ENCODE measurements at regions not wholly inside any gene's neighbourhood (a gene's known extent, or its start where the extent isn't known, plus 50 kb on each side); places are given as distances from the start of the nearest gene placed in this dataset.

DNA sequence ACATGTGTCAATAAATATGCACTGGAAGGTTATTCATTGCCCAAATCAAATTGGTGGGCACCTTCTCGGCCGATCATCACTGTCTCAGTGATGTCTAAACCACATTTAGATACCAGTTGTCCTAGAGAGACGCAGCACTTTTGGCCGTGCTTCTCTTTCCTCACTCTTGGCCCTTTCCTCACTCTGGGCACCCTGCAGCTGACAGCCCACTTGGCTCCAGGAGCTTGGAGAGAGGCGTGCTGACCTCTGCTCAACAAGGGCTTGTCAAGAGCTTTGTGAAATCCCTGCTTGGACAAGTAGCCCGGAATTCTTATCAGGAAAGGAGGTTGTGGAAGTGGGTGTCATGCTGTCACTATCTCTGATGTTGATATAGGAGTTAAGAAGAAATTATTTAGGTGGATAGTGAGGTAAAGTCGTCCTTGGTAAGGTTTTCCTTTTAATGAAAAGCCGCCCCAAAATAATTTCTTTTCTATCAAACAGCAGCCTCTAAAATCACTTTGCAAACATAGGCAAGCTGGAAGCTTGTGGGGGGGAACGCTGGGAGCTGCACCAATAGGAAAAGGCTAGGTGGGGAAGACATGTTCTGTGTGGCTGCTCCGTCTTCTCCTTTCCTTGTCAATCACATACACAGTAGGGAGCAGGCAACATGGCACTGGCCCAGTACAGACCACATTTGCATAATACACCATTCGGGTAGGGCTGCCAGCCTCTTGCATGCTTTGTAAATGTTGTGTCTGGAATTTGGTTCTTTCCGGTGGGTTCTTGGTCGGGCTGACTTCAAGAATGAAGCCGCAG is 126.8 kb upstream of the UBE3A start:
- Histone ChIP-seq H3K9ac (ENCODE audit: low read depth, low read length) (no peak overlapping the region), H4K20me1 (ENCODE audit: insufficient read depth, low read length) (no peaks in the 10 kb centered on the region), H3K4me2 (ENCODE audit: insufficient read depth, low read length) (no peak overlapping the region), H2AFZ (ENCODE audit: low read depth, low read length) (no peak overlapping the region), H3K4me1 (ENCODE audit: insufficient read depth, low read length) (no peaks in the 10 kb centered on the region), H3K27ac (ENCODE audit: low read length) (no peak overlapping the region), H3K27me3 (ENCODE audit: insufficient read depth, low read length, poor library complexity) (no peaks in the 10 kb centered on the region), H3K36me3 (ENCODE audit: insufficient read depth, low read length) (no peaks in the 10 kb centered on the region), H3K79me2 (ENCODE audit: insufficient read depth, low read length) (no peaks in the 10 kb centered on the region), H3K4me3 (ENCODE audit: low read depth in 1 of 2, low read length in 2 of 2) (no peak overlapping the region), H3K9me3 (ENCODE audit: insufficient read depth, low read length, severe bottlenecking) (no peaks in the 10 kb centered on the region)
- TF ChIP-seq EZH2 (IDR thresholded peaks at IDR 0.05; ENCODE audit: borderline replicate concordance, low read depth, low read length, severe bottlenecking), result no peak
- TF ChIP-seq, protein P1, sequence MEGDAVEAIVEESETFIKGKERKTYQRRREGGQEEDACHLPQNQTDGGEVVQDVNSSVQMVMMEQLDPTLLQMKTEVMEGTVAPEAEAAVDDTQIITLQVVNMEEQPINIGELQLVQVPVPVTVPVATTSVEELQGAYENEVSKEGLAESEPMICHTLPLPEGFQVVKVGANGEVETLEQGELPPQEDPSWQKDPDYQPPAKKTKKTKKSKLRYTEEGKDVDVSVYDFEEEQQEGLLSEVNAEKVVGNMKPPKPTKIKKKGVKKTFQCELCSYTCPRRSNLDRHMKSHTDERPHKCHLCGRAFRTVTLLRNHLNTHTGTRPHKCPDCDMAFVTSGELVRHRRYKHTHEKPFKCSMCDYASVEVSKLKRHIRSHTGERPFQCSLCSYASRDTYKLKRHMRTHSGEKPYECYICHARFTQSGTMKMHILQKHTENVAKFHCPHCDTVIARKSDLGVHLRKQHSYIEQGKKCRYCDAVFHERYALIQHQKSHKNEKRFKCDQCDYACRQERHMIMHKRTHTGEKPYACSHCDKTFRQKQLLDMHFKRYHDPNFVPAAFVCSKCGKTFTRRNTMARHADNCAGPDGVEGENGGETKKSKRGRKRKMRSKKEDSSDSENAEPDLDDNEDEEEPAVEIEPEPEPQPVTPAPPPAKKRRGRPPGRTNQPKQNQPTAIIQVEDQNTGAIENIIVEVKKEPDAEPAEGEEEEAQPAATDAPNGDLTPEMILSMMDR (IDR thresholded peaks at IDR 0.05; ENCODE audit: borderline replicate concordance, extremely low read depth, low read length, poor library complexity, severe bottlenecking), result no peak
- DNase-seq, result no peak
- no peak for ATAC-seq (ENCODE audit: insufficient read depth, low read depth)

DNA sequence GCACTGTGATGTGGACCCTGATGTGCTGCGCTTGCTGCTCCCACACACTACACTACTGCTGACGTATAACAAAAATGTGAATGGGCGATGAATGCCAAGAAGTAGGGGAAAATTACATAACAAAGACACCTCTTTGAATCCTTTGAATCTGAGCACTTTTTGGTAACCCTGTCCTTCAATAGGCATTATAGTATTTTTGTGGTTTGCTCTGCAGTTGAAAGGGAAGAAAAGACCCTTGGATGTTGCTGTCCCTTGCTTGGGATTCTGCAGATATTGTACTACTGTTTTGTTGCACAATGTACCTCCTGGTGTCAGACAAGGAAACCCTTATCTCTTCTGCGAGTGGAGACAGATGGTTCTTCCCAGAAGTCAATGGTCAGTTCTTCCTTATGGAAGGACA is 124.8 kb upstream of the UBE3A start:
- no peaks in the 10 kb centered on the region for H3K36me3 ChIP-seq (ENCODE audit: insufficient read depth, low read length)
- no peak overlapping the region for H3K4me2 ChIP-seq (ENCODE audit: insufficient read depth, low read length)
- DNase-seq (no peak), ATAC-seq (ENCODE audit: insufficient read depth, low read depth) (no peak)
- no peak overlapping the region for H3K27ac ChIP-seq (ENCODE audit: low read length)
- no peak for TF ChIP-seq EZH2 (IDR thresholded peaks at IDR 0.05; ENCODE audit: borderline replicate concordance, low read depth, low read length, severe bottlenecking)
- TF ChIP-seq, protein P1 (IDR thresholded peaks at IDR 0.05; ENCODE audit: borderline replicate concordance, extremely low read depth, low read length, poor library complexity, severe bottlenecking), result no peak
- no peaks in the 10 kb centered on the region for H4K20me1 ChIP-seq (ENCODE audit: insufficient read depth, low read length)
- H3K4me1 ChIP-seq (ENCODE audit: insufficient read depth, low read length), result no peaks in the 10 kb centered on the region
- H3K27me3 ChIP-seq (ENCODE audit: insufficient read depth, low read length, poor library complexity), result no peaks in the 10 kb centered on the region
- H3K9ac ChIP-seq (ENCODE audit: low read depth, low read length), result no peak overlapping the region
- no peak overlapping the region for H2AFZ ChIP-seq (ENCODE audit: low read depth, low read length)
- no peak overlapping the region for H3K4me3 ChIP-seq (ENCODE audit: low read depth in 1 of 2, low read length in 2 of 2)
- no peaks in the 10 kb centered on the region for H3K9me3 ChIP-seq (ENCODE audit: insufficient read depth, low read length, severe bottlenecking)
- H3K79me2 ChIP-seq (ENCODE audit: insufficient read depth, low read length), result no peaks in the 10 kb centered on the region

DNA sequence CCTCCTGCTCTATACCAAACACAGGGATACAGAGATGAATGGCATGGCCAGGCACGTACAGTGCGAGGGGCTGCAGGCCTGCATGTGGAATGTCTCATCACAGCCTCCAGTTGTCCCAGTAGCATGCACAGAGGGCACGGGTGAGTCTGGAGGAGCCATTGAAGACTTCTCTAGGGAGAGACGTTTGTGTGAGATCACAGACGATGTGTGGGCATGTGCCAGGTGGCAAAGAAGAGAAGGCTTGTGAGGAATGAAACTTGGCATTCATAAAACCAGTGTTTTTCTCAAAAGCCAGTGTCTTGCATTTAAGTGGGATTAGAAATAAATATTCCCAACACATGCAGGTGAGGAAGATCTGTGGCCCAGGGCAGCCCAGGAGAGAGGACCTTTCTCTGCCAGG is 119.1 kb upstream of the UBE3A start:
- no peaks in the 10 kb centered on the region for H3K9me3 ChIP-seq (ENCODE audit: insufficient read depth, low read length, severe bottlenecking)
- no peak for ATAC-seq (ENCODE audit: insufficient read depth, low read depth)
- H3K27me3 ChIP-seq (ENCODE audit: insufficient read depth, low read length, poor library complexity), result no peaks in the 10 kb centered on the region
- H4K20me1 ChIP-seq (ENCODE audit: insufficient read depth, low read length), result no peaks in the 10 kb centered on the region
- H3K36me3 ChIP-seq (ENCODE audit: insufficient read depth, low read length), result no peaks in the 10 kb centered on the region
- H3K4me3 ChIP-seq (ENCODE audit: low read depth in 1 of 2, low read length in 2 of 2), result no peak overlapping the region
- H3K4me2 ChIP-seq (ENCODE audit: insufficient read depth, low read length), result no peak overlapping the region
- H3K4me1 ChIP-seq (ENCODE audit: insufficient read depth, low read length), result no peaks in the 10 kb centered on the region
- no peak overlapping the region for H3K27ac ChIP-seq (ENCODE audit: low read length)
- H3K79me2 ChIP-seq (ENCODE audit: insufficient read depth, low read length), result no peaks in the 10 kb centered on the region
- TF ChIP-seq EZH2 (IDR thresholded peaks at IDR 0.05; ENCODE audit: borderline replicate concordance, low read depth, low read length, severe bottlenecking), result no peak
- TF ChIP-seq, protein P1 (IDR thresholded peaks at IDR 0.05; ENCODE audit: borderline replicate concordance, extremely low read depth, low read length, poor library complexity, severe bottlenecking), result no peak
- no peak for DNase-seq
- H3K9ac ChIP-seq (ENCODE audit: low read depth, low read length), result no peak overlapping the region
- no peak overlapping the region for H2AFZ ChIP-seq (ENCODE audit: low read depth, low read length)
